ENCODE measurements at regions not wholly inside any gene's neighbourhood (a gene's known extent, or its start where the extent isn't known, plus 50 kb on each side); places are given as distances from the start of the nearest gene placed in this dataset.
"Not testable (repeated sequence)": the region's sequence is repeated elsewhere in the genome, so short reads cannot be mapped to it uniquely, and the experiment has no call there.

DNA sequence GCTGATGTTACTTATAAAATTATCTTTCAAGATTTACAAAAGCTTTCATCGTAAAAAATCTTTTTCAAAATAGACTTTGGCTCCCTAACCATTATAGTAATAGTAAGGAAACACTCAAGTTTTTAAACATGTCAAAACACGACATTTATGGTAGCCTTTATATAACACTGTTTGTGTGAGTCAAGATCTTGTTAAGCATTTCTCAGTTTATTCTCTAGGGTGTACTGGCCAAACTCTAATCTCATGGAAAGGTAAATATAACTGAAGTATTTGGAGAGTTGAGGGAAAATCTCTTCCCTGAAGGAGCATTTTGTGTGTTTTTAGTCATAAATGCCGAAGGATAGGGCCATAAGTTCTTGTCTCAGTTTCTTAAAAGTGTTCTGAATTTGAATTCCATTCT, 790.9 kb upstream of the NCAM2 start:
- no peak for DNase-seq

DNA sequence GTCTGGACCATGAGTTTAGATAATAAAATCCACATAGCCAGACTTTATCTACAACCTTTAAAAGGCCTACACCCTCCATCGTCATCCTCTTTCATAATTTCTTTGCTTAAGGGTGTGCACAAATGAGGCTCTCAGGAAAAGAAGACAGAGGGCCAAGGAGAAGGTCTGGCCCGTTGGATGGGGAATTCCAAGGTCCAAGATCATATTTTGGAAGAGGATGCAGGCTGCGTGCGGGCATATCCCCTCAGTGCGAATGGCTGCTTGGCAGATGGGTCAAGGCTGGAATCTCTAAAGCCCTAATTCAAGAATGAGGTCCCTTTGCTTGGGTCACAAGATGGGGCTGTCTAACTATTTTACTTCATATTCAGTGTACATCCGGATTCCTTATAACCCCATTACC, 782.2 kb upstream of the NCAM2 start:
- DNase-seq: no peak

DNA sequence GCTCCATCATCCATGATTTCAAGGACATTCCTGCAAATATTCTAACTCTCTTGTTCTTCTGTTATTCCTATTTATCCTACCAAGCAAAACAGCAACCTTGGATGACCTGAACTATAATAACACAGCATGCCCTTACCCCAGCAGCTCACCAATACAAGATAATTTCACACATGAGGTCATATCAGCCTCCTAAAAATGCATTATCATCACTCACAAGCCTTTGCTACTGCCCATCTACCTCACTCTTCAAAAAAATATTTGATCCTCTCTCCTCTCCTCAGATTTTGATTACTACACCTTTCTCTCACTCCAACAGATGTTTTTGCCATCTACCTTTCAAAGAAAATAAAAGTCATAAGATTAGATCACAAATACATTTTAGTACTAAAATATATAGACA, 777.6 kb upstream of the NCAM2 start:
- DNase-seq: no peak

DNA sequence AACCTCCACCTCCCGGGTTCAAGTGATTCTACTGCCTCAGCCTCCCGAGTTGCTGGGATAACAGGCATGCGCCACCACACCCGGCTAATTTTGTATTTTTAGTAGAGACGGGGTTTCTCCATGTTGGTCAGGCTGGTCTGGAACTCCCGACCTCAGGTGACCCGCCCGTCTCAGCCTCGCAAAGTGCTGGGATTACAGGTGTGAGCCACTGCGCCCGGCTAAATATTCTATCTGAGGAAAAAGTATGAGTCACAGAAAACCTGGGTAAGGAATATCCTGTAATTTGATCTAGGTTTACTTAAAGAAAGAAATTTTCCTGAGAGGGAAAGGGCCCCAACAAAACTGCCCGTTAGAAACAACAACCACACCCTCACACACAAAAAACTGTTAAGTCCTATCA, 776.2 kb upstream of the NCAM2 start:
- DNase-seq: not testable (repeated sequence)

DNA sequence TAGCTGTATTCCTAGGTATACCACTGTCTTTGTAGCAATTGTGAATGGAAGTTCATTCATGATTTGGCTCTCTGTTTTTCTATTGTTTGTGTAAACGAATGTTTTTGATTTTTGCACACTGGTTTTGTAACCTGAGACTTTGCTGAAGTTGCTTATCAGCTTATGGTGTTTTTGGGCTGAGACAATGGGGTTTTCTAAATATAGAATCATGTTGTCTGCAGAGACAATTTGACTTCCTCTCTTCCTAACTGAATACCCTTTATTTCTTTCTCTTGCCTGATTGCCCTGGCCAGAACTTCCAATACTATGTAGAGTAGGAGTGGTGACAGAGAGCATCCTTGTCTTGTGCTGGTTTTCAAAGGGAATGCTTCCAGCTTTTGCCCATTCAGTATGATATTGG, 761.6 kb upstream of the NCAM2 start:
- DNase-seq: not testable (repeated sequence)

DNA sequence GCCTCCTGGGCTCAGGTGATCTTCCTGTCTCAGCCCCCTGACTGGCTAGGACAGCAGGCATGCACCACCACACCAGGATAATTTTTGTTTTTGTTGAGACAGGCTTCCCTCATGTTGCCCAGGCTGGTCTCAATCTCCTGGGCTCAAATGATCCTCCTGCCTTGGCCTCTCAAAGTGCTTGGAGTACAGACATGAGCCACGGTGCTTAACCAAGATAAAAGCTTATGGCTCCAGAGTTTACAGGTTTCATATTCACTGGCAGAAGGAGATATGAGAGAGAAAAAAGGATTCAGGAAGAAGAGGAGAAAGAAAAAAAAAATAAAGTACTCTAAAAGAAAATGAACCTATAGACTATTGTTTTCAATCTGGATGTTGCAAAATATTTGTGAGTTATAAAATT, 748.8 kb upstream of the NCAM2 start:
- no peak for DNase-seq

DNA sequence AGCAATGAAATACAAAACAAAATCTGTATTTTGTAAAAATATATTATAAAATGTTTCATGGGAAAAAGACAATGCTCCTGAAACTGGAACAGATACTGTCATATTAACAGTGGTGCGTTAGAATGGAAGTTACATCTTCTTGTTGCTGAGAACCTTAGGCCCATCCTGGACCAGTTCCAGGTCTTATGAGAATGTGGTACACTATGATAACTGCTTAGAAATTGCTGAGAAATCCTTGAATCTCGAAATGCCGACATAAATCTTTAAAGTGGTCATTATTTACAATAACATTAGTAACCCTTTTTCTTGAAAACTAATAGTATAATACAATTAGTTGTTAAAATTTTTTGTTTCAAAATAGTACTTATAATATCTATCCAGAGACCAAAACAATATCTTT, 747.9 kb upstream of the NCAM2 start:
- no peak for DNase-seq

DNA sequence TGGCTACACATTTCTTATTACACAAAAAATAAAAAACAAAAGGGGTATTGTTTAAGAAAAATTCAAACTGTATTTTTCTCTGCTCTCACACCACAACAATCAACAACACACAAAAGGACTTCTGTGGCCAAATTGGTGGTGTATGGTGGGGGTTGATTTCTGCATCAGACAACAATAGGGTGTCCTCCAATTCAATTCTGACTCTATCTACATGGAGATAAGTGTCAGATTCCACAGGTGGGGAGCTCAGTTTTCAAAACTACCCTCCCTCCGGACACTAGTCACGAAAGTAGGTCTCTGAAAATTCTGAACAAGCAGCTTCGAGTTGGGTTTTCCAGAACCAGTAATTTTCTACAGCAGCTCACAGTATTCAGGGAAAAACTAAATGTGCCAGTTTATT, 744.9 kb upstream of the NCAM2 start:
- no peak for DNase-seq

DNA sequence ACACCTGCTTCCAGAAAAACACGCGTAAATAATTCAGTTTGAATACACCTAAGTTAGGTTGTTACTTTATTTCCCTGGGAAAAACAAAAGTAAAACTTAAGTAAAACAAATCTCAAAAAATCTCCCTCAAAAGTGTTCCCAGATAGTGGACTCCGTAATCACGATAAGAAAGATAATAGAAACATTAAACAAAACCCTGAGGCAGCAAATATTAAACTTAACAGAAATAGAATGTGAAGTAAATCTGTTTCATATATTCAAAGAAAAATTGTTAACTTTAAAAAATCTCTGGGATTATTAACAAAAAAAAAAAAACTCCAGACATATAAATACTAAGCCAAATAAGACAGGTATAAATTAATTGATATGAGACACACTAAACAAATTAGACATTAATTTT, 743.2 kb upstream of the NCAM2 start:
- no peak for DNase-seq

DNA sequence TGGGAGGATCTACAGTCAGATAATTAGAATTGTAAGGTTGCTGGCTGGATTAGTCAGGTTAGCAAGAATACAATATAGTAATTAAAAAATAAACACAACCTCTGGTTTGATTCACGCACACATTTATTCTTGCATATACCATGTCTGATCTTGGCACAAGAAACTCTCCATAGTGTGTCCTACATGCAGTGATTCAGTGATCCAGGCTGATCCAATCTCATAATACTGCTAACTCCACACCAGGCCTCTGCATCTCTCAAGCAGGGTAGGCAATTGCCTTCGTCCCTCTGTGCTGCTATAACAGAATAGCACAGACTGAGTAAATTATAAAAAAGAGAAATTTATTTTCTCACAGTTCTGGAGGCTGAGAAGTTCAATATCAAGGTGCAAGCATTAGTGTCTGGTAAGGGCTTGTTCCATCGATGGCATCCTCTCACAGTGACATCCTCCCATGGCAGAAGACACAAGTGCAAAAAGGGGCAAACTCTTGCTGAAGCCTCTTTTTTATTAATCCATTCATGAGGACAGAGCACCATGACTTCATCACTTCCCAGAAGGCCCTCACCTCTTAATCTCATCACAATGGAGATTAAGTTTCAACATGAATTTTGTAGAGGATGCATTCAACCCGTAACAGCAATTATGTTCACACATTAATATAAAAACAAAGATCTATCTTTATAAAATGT, 741.0 kb upstream of the NCAM2 start:
- DNase-seq: no peak

DNA sequence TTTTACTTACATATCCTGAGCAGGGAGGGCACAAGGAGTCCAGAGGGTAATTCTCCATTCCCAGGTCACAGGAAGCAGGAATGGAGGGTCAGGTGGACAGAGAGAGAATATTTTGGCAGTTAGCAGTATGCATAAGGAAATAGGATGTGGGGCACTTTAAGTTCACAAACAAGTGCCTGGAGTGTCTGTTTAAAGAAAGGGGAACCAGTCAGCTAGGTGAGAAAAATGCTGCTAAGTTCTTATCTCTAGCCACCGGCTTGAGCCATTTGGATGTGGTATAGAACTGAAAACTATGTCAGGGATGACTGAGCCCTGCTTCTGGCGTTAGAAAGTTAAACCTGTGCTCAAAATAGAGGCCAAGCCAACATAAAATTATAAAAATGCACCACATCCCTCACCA, 739.7 kb upstream of the NCAM2 start:
- DNase-seq: no peak

DNA sequence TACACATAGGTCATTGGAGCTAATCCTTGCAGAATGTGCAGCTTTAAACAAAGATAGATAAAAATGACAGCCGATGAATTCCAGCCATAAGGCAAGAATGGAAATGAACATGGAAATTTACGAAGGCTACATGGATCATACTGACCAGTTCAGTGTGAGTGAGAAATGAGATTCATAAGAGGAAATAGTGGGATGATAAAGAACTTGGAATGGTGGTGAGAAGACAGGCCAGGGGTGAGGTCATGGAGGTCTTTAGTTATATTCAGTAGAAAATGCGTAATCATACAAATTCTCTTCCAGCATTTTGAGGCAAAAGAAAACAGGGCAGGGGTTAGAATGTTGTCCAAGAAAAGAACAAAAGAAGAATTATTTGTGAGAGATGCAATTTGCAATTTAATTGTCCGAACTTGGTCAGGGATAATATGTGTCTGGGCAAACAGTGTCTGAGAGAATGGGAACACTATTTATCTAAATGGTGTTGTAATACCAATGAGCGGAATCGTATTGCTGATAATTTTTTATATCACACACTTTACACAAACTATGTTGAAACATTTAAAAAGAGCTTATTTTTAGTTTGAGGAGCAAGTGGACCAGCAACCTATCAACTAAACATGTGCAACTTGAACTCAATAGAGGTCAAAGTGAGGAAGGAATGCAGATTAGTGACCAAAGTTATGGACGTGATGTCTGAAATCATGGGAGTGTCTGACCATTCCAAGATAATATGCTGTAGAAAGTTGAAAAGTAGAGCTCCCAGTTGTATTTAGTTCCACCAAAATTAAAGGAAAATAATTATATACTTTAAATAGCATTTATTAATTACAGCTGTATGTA, 739.0 kb upstream of the NCAM2 start:
- DNase-seq: no peak

DNA sequence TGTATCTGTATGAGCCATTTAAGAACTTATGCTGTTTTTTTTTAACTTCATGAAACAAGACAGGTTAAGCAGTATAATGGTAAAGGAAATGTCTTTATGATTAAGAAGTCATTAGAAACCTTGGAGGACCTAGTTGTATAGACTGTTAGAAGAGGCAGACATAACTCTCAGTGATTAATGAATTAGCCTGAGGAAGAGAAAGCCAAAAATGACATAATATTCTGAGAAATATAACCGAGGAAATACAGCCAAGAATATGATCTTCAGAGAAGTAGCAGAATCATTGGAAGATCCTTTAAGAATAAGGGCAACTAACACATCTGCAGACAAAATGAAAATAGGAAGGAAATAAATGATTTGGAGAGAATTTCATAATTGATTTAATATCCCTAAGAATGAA, 738.1 kb upstream of the NCAM2 start:
- DNase-seq: no peak

DNA sequence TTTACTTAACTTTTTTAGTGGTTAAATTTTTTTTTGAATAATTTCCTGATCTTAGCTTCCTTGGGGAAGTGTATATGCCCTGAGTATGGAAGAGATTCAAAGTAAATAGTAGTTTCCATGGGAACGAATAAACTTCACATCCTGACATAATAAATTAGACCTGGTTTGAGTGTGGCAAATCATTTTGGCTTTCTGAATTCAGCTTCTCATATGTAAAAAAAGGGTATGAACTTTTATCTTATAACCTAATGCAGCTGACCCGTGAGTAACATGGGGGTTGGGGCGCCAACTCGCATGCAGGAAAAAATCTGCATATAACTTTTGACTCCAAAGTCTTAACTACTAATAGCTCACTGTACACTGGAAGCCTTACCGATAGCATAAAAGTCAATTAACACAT, 736.8 kb upstream of the NCAM2 start:
- DNase-seq: no peak

DNA sequence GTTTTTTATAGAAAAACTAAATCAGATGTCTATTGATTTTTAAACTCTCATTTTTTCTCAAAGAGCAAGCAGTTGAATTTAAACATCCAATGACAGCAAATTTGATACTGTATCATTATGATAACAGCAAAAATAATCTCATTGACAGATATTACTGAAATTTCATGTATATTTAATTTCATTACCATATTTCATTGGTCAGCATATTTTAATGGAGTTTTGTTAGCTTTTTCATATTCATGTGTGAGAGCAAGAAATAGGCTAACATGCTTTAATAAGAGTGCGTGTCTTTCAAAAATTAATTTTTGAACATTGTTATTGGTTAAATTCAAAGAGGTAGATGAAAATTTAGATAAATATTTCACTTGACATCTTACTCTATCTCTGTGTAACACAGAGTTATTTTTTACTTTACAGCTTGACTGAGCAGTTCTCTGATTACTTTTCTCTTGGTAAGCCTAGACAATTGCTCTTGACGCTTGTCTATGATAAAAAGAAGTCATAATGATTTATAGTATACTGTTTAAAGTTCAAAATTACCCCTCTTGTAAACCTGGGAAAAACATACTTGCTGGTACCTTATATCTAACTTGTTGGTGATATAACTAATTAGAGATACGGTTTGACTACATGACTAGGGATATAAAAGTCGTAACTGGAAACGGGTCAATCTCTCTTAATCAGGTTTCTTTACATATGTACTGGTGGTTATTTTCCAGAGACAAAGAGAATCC, 732.3 kb upstream of the NCAM2 start:
- no peak for DNase-seq

DNA sequence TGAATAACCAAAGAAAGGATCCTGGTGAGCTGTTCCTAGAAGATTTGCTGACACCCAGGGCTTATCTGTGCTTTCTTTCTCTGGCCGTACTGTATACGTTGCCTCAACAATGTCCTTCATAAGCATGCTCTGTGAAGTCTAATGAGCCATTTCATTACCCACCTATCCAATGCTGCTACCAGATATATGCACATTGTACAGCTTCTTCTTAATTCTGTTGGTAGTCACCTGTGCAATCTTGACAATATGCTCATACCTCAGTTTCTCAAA, 731.8 kb upstream of the NCAM2 start:
- DNase-seq: no peak

DNA sequence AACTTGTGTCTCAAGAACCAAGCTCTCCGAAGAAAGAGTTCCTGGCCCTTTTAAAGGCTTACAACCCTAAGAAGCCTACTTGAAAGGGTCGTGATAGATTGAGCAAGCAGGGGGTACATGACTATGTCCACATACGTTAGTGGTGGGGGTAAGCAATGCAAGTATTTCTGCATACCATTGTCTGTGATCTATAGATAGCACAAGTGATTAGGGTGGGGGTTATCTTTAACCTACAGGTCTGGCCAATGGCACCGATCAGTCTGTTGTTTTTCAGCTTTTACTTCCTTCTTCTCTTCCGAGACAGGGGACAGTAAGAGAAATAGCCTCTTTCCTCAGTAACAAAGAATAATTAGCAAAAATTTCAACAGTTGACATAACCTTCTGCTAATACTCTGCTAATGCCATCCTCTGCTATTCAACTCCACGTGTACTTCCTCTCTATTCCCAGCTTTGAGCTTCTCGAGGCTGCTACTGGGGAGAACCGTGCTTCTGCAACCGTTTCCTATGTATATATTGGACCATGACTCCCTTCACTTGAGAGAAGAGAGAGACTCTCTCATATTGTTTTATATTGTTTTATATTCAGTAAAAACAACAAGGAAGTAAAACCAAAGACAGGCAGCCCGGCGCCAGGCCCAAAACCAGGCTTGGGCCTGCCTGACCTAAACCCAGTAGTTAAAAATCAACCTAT, 727.7 kb upstream of the NCAM2 start:
- DNase-seq: no peak

DNA sequence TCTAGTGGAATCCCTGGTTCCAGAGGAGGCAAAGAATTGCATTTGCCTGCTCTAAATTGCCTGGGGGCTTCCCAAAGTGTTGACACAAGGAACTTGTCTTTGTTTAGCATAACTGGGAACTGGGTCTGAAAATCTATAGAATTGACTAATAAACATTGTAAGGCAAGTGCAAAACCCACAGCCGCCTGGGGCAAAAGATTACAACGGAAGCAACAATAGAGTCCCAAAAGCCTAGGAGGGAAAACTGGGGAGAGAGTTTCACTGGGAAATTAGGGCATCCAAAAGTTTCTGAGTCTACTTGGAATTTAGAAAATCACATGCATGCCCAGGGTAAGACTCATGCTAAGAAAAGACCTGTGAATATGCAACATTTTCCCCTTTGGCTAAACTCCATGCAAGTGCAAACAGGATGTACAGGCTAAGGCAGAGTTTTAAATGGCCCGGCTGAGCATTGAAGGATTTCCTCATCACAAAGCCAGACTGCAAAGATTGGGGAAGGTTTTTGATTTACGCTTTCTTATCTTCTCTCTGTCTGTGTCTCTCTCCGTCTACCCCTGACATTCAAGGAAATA, 725.3 kb upstream of the NCAM2 start:
- no peak for DNase-seq

DNA sequence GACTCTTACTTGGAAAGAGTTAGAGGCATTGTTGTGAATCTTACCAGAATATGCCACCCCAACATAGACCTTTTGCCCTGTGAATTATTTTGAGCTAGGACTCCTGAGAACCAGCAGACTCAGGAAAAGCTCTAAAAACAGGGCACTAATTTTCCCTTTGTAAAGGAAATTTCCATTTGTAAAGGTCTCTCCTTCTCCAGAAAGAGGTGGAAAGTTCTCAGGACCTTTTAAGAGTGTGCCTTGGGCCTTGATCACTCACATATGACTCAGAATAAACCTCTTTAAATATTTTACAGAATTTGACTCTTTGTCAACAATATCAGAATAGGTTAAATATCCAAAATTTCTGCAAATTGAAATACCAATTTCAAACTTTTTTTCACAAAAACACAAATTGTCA, 721.8 kb upstream of the NCAM2 start:
- no peak for DNase-seq

DNA sequence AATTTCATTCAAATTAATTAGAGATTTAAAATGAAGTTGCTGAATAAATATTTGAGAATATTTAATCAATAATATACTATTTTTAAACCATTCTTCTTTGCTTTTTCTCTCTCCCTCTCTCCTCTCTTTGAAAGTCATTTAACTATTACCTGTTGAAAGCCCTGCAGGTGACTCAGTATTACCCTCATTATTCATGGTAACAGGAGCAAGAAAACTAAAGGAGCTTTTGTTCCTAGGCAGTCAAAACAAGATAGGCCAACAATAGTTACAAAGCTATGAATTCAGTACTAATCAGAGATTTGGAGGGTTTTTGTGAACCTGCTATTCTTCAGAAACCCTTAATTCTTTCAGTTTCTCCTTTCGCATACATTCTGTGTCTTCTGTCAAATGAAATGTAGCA, 721.3 kb upstream of the NCAM2 start:
- DNase-seq: no peak

DNA sequence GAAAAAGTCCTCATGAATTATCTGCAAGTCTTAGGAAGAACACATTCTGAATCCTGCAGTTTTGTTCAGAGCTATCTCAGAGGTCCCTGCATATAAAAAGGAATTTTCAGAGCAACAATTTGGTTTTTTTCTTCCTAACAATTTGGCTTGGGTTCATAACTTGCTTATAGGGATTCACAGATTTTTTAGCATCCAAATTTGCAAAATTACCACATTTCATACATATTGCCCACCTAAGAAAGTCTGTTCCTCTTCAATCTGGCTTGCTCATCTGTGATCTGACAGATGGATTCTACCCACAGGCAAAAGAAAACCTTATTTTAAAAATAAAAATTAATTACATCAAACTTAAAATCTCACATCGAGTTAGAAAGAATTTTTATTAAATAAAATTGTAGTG, 714.4 kb upstream of the NCAM2 start:
- no peak for DNase-seq

DNA sequence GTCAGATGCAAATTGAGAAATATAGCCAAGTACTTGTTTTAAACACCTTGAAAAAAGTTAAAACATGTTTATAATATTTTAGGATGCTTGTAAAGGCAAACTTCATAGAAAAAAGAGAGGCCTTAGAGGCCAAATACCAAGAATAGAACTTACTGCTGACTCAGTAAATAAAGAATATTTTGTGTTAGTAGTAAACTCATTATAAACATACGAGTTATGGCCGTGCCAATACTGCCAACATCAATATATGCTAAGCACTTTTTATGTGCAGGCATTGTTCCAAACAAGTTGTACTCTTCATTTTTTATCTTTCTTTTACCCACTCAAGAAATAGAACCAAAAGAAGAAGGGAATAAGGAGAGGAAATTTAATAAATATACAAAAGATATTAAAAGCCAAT, 705.9 kb upstream of the NCAM2 start:
- no peak for DNase-seq

DNA sequence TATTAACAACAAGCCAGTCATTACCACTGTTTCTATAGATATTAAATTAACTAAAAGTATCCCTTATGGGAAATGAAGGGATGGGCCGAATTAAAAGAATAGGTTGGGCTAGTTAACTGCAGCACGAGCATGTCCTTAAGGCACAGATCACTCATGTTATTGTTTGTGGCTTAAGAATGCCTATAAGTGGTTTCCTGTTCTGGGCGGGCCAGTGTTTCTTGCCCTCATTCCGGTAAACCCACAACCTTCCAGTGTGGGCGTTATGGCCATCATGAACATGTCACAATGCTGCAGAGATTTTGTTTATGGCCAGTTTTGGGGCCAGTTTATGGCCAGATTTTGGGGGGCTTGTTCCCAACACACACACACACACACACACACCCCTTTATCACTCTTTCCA, 705.4 kb upstream of the NCAM2 start:
- not testable (repeated sequence) for DNase-seq

Data from NCI-H187 (cell line).